ENCODE measurements at regions not wholly inside any gene's neighbourhood (a gene's known extent, or its start where the extent isn't known, plus 50 kb on each side); places are given as distances from the start of the nearest gene placed in this dataset.
A peak's percentile ranks its signal among the peaks of the same experiment; 100 is the strongest.

GRCh38 chr7:130909881-130910672 lies 176.1 kb upstream of the KLF14 start:
- peaks cover 9% of the 10 kb centered on the region for H3K36me3 ChIP-seq (ENCODE audit: control insufficient read depth, insufficient read depth, low read length)
- peak overlapping the region; percentile 70 for H3K4me3 ChIP-seq (ENCODE audit: low read depth, low read length)
- no peak for TF ChIP-seq CTCF (IDR thresholded peaks at IDR 0.05; ENCODE audit: insufficient read depth, low read depth, low read length)
- POLR2A ChIA-PET = interaction anchor here (0.5 to 0.6 kb wide), 3 partner anchors 29 to 119 kb away, joined by 3 to 4 read pairs (median 4); no protein-coding TSS in a partner anchor
- CTCF ChIA-PET = interaction anchor here (0.8 to 3.2 kb wide), 4 partner anchors 14 to 72 kb away, joined by 3 to 25 read pairs (median 6); no protein-coding TSS in a partner anchor
- no peak for DNase-seq (ENCODE audit: low read depth)
- no peaks in the 10 kb centered on the region for H3K27me3 ChIP-seq (ENCODE audit: control insufficient read depth, insufficient read depth, low read length)

- Histone ChIP-seq H3K4me3 (ENCODE audit: low read depth, low read length) (peak overlapping the region; percentile 70), H3K27me3 (ENCODE audit: control insufficient read depth, insufficient read depth, low read length) (no peaks in the 10 kb centered on the region), H3K36me3 (ENCODE audit: control insufficient read depth, insufficient read depth, low read length) (peaks cover 5% of the 10 kb centered on the region; the same call in 1 of the 2 replicates)
- ChIA-PET CTCF (interaction anchor here (0.6 to 3.2 kb wide), 5 partner anchors 15 to 96 kb away, joined by 3 to 25 read pairs (median 5); no protein-coding TSS in a partner anchor), POLR2A (interaction anchor here (0.5 to 0.9 kb wide), 9 partner anchors 14 to 701 kb away, joined by 3 to 6 read pairs (median 3); no protein-coding TSS in a partner anchor)
- TF ChIP-seq CTCF (IDR thresholded peaks at IDR 0.05; ENCODE audit: insufficient read depth, low read depth, low read length) = no peak
- no peak for DNase-seq (ENCODE audit: low read depth)
Measured at GRCh38 chr7:130910949-130911944, 177.2 kb upstream of the KLF14 start.

GRCh38 chr7:130912082-130912861 lies 178.3 kb upstream of the KLF14 start:
- Histone ChIP-seq H3K4me3 (ENCODE audit: low read depth, low read length) (peak overlapping the region; percentile 70), H3K36me3 (ENCODE audit: control insufficient read depth, insufficient read depth, low read length) (peaks cover 5% of the 10 kb centered on the region; the same call in 1 of the 2 replicates), H3K27me3 (ENCODE audit: control insufficient read depth, insufficient read depth, low read length) (no peaks in the 10 kb centered on the region)
- DNase-seq (ENCODE audit: low read depth) = peak; percentile 66
- no peak for TF ChIP-seq CTCF (IDR thresholded peaks at IDR 0.05; ENCODE audit: insufficient read depth, low read depth, low read length)
- ChIA-PET CTCF (interaction anchor here (1.4 to 3.2 kb wide), 5 partner anchors 8 to 97 kb away, joined by 4 to 25 read pairs (median 5); no protein-coding TSS in a partner anchor), POLR2A (interaction anchor here (0.6 to 2.2 kb wide), 8 partner anchors 9 to 702 kb away, joined by 3 to 19 read pairs (median 3); no protein-coding TSS in a partner anchor)

GRCh38 chr7:130912862-130913638 lies 179.0 kb upstream of the KLF14 start:
- no peak for TF ChIP-seq CTCF (IDR thresholded peaks at IDR 0.05; ENCODE audit: insufficient read depth, low read depth, low read length)
- POLR2A ChIA-PET = interaction anchor here (0.6 to 2.2 kb wide), 7 partner anchors 9 to 128 kb away, joined by 3 to 19 read pairs (median 4); no protein-coding TSS in a partner anchor

More at GRCh38 chr7:130912862-130913638, 179.0 kb upstream of the KLF14 start:
- peak; percentile 95 for DNase-seq (ENCODE audit: low read depth)
- Histone ChIP-seq H3K4me3 (ENCODE audit: low read depth, low read length) (peak overlapping the region; percentile 70), H3K36me3 (ENCODE audit: control insufficient read depth, insufficient read depth, low read length) (peaks cover 5% of the 10 kb centered on the region; the same call in 1 of the 2 replicates), H3K27me3 (ENCODE audit: control insufficient read depth, insufficient read depth, low read length) (no peaks in the 10 kb centered on the region)
- CTCF ChIA-PET = interaction anchor here (0.6 to 1.8 kb wide), 6 partner anchors 8 to 127 kb away, joined by 3 to 7 read pairs (median 4); no protein-coding TSS in a partner anchor

Data from BJ (cell line).